GM20000 (cell line): ENCODE measurements at regions not wholly inside any gene's neighbourhood (a gene's known extent, or its start where the extent isn't known, plus 50 kb on each side); places are given as distances from the start of the nearest gene placed in this dataset.

Experiments used
- DNase-seq: peaks from one replicate; pipeline ENCODE4 v3.0.0; 2012; ENCODE audit warnings: low spot score
- CTCF ChIP-seq: IDR thresholded peaks from 2 replicates; pipeline ENCODE4 v1.5.1; 2012; ENCODE audit warnings: mild to moderate bottlenecking, control low read depth; ENCODE audit errors: extremely low read depth, missing control alignments

- no peak for DNase-seq
- TF ChIP-seq CTCF = no peak
These were observed 272.2 kb downstream of the TSN start for GRCh38 chr2:122027510-122028217.

- TF ChIP-seq CTCF = no peak
- no peak for DNase-seq
These were observed 273.1 kb downstream of the TSN start for GRCh38 chr2:122028371-122029100.

GRCh38 chr2:122029456-122029855 lies 274.0 kb downstream of the TSN start:
- TF ChIP-seq CTCF = no peak
- no peak for DNase-seq

- DNase-seq = no peak
- no peak for TF ChIP-seq CTCF
These were observed 274.5 kb downstream of the TSN start for GRCh38 chr2:122029945-122030344.

GRCh38 chr2:122031544-122032263 lies 276.3 kb downstream of the TSN start:
- no peak for TF ChIP-seq CTCF
- no peak for DNase-seq

- DNase-seq = no peak
- no peak for TF ChIP-seq CTCF
These were observed 276.8 kb downstream of the TSN start for GRCh38 chr2:122032264-122032645.

- DNase-seq = no peak
- no peak for TF ChIP-seq CTCF
These were observed 278.3 kb downstream of the TSN start for GRCh38 chr2:122033778-122034177.
